Endodermal cell (in vitro differentiated cells): ENCODE measurements at regions not wholly inside any gene's neighbourhood (a gene's known extent, or its start where the extent isn't known, plus 50 kb on each side); places are given as distances from the start of the nearest gene placed in this dataset.
"Not testable (repeated sequence)": the region's sequence is repeated elsewhere in the genome, so short reads cannot be mapped to it uniquely, and the experiment has no call there.

Experiments used
- DNase-seq: peaks from one replicate; pipeline ENCODE4 v3.0.0-alpha.2; 2017
- H3K27ac ChIP-seq: 2 replicates; pipeline ENCODE4 v1.5.1; 2013; ENCODE audit warnings: mild to moderate bottlenecking, low read depth, low read length, moderate library complexity
- H3K27me3 ChIP-seq: 2 replicates; pipeline ENCODE4 v1.6.1; 2013; ENCODE audit warnings: mild to moderate bottlenecking, low read length, moderate library complexity; ENCODE audit not compliant: insufficient read depth, control insufficient read depth, poor library complexity, severe bottlenecking
- H3K36me3 ChIP-seq: 2 replicates; pipeline ENCODE4 v1.7.0; 2013; ENCODE audit warnings: mild to moderate bottlenecking, low read length, moderate library complexity; ENCODE audit not compliant: control insufficient read depth, insufficient read depth
- H3K4me1 ChIP-seq: one replicate; pipeline ENCODE4 v1.7.0; 2013; ENCODE audit warnings: low read length; ENCODE audit not compliant: control insufficient read depth, insufficient read depth
- H3K4me3 ChIP-seq: 2 replicates; pipeline ENCODE4 v1.5.1; 2013; ENCODE audit warnings: mild to moderate bottlenecking, low read length, moderate library complexity
- H3K9ac ChIP-seq: 2 replicates; pipeline ENCODE4 v1.6.1; 2013; ENCODE audit warnings: mild to moderate bottlenecking, low read length, moderate library complexity; ENCODE audit not compliant: poor library complexity, severe bottlenecking; ENCODE audit errors: extremely low read depth
- H3K9me3 ChIP-seq: 2 replicates; pipeline ENCODE4 v1.6.1; 2013; ENCODE audit warnings: mild to moderate bottlenecking, low read length, moderate library complexity; ENCODE audit not compliant: control insufficient read depth
- H3K27ac Mint-ChIP-seq: 2 replicates; pipeline ENCODE4 v1.8.0; 2020; ENCODE audit warnings: mixed read lengths
- H3K27me3 Mint-ChIP-seq: 2 replicates; pipeline ENCODE4 v1.8.0; 2021; ENCODE audit warnings: mild to moderate bottlenecking, mixed read lengths; ENCODE audit not compliant: insufficient read depth
- H3K36me3 Mint-ChIP-seq: 2 replicates; pipeline ENCODE4 v1.8.0; 2020; ENCODE audit warnings: low read depth, mixed read lengths
- H3K4me1 Mint-ChIP-seq: 2 replicates; pipeline ENCODE4 v1.8.0; 2020; ENCODE audit warnings: mixed read lengths
- H3K4me3 Mint-ChIP-seq: 2 replicates; pipeline ENCODE4 v1.8.0; 2020; ENCODE audit warnings: mild to moderate bottlenecking, moderate library complexity, mixed read lengths
- H3K9me3 Mint-ChIP-seq: 2 replicates; pipeline ENCODE4 v1.8.0; 2020; ENCODE audit warnings: mild to moderate bottlenecking, mixed read lengths
- CTCF ChIP-seq: fragments of 200-600 bp; sonication (generic); conservative IDR thresholded peaks from 2 replicates; pipeline ENCODE4 v1.5.0; 2021; ENCODE audit warnings: antibody characterized with exemption, mild to moderate bottlenecking
- WGBS, 2 experiments: methylation state at CpG; one replicate each; pipeline versions ENCODE4 v1.1.5 to v1.1.7; 2013; ENCODE audit warnings: missing lambda C conversion rate in 2 of 2, mixed read lengths in 1 of 2; ENCODE audit not compliant: insufficient coverage in 1 of 2, insufficient read length in 1 of 2; 5-methylcytosine and 5-hydroxymethylcytosine counted together

GRCh38 chr4:100340512-100341485 lies 150.5 kb upstream of the DDIT4L start:
- Mint-ChIP-seq H3K27ac (no peak overlapping the region), H3K36me3 (no peaks in the 10 kb centered on the region), H3K27me3 (no peaks in the 10 kb centered on the region), H3K4me1 (no peaks in the 10 kb centered on the region), H3K4me3 (no peak overlapping the region), H3K9me3 (peaks cover 11% of the 10 kb centered on the region)
- Histone ChIP-seq H3K9ac (no peak overlapping the region), H3K4me1 (no peaks in the 10 kb centered on the region), H3K4me3 (no peak overlapping the region), H3K9me3 (peaks cover 5% of the 10 kb centered on the region), H3K27ac (no peak overlapping the region), H3K27me3 (no peaks in the 10 kb centered on the region), H3K36me3 (no peaks in the 10 kb centered on the region)
- 81 to 95% methylated on average over 4 of the region's 4 CpGs for WGBS, 2 experiments
- no peak for DNase-seq
- no peak for TF ChIP-seq CTCF

GRCh38 chr4:100339870-100340269 lies 149.6 kb upstream of the DDIT4L start:
- Mint-ChIP-seq H3K9me3 (peaks cover 21% of the 10 kb centered on the region), H3K4me1 (no peaks in the 10 kb centered on the region), H3K36me3 (peaks cover 2% of the 10 kb centered on the region), H3K27ac (no peak overlapping the region), H3K27me3 (no peaks in the 10 kb centered on the region), H3K4me3 (no peak overlapping the region)
- no peak overlapping the region for H3K27ac ChIP-seq
- H3K4me1 ChIP-seq = no peaks in the 10 kb centered on the region
- WGBS, 2 experiments = 91 to 100% methylated on average over 2 to 4 of the region's 4 CpGs
- DNase-seq = no peak
- no peaks in the 10 kb centered on the region for H3K36me3 ChIP-seq
- no peak overlapping the region for H3K9ac ChIP-seq
- no peaks in the 10 kb centered on the region for H3K27me3 ChIP-seq
- no peak for TF ChIP-seq CTCF
- H3K9me3 ChIP-seq = peaks cover 5% of the 10 kb centered on the region
- no peak overlapping the region for H3K4me3 ChIP-seq

GRCh38 chr4:100333491-100333890 lies 143.2 kb upstream of the DDIT4L start:
- H3K36me3 Mint-ChIP-seq, H3K4me1 ChIP-seq, H3K4me3 Mint-ChIP-seq, DNase-seq, H3K9me3 ChIP-seq, H3K27ac Mint-ChIP-seq, H3K27me3 ChIP-seq, H3K27me3 Mint-ChIP-seq, H3K36me3 ChIP-seq, H3K4me1 Mint-ChIP-seq, H3K27ac ChIP-seq, H3K9ac ChIP-seq, H3K4me3 ChIP-seq: not testable (repeated sequence)
- 89 to 100% methylated on average over 2 of the region's 2 CpGs for WGBS, 2 experiments
- H3K9me3 Mint-ChIP-seq = peaks cover 34% of the 10 kb centered on the region
